ENCODE measurements at regions not wholly inside any gene's neighbourhood (a gene's known extent, or its start where the extent isn't known, plus 50 kb on each side); places are given as distances from the start of the nearest gene placed in this dataset.

- TF ChIP-seq ZNF274 (IDR thresholded peaks at IDR 0.05; ENCODE audit: low read depth, low read length) = no peak
- TF ChIP-seq YY1 (IDR thresholded peaks at IDR 0.05; ENCODE audit: insufficient read depth, insufficient read length) = no peak
Measured at GRCh38 chr3:137347817-137348368, 390.1 kb downstream of the IL20RB start.

Data from NT2/D1 (cell line).